Common myeloid progenitor, CD34-positive (primary cell): ENCODE measurements at regions not wholly inside any gene's neighbourhood (a gene's known extent, or its start where the extent isn't known, plus 50 kb on each side); places are given as distances from the start of the nearest gene placed in this dataset.
A peak's percentile ranks its signal among the peaks of the same experiment; 100 is the strongest.

ENCODE experiments used
- CTCF ChIA-PET: fragments of 350-600 bp; sonication (Branson Sonifier 250); formaldehyde crosslinking; loops from one replicate; lab custom pipeline; 2021; ENCODE audit warnings: antibody characterized with exemption; lab: Charles Lee
- POLR2A ChIA-PET: fragments of 350-600 bp; sonication (Branson Sonifier 250); formaldehyde crosslinking; loops from one replicate; lab custom pipeline; 2021; ENCODE audit warnings: antibody characterized with exemption; lab: Charles Lee
- DNase-seq, 3 donors: peaks; one replicate each; pipeline versions ENCODE4 v3.0.0 to v3.0.0-alpha.2; 2013
- H3K27ac ChIP-seq, 2 experiments: 1 replicate in 1 of 2; 2 replicates in 1 of 2; pipeline ENCODE4 v1.7.0; 2013; ENCODE audit warnings: inconsistent platforms in 2 of 2, low read length in 2 of 2, mild to moderate bottlenecking in 2 of 2, low read depth in 1 of 2, moderate library complexity in 1 of 2; ENCODE audit not compliant: severe bottlenecking in 2 of 2, insufficient read depth in 1 of 2, poor library complexity in 1 of 2
- H3K27me3 ChIP-seq, 5 experiments: replicated peaks in 2 of 5; 1 replicate in 3 of 5; 2 replicates in 2 of 5; pipeline versions ENCODE4 v1.6.1 to v1.7.0; 2013; ENCODE audit warnings: low read length in 4 of 5, mild to moderate bottlenecking in 2 of 5, moderate library complexity in 2 of 5, inconsistent platforms in 1 of 5; ENCODE audit not compliant: insufficient read depth in 5 of 5, control insufficient read depth in 4 of 5
- H3K36me3 ChIP-seq, 4 experiments: 1 replicate in 2 of 4; 2 replicates in 2 of 4; pipeline versions ENCODE4 v1.6.1 to v1.7.0; 2013; ENCODE audit warnings: low read length in 3 of 4, control low read depth in 1 of 4, mild to moderate bottlenecking in 1 of 4; ENCODE audit not compliant: control insufficient read depth in 4 of 4, insufficient read depth in 4 of 4
- H3K4me1 ChIP-seq, 4 experiments: 1 replicate in 3 of 4; 2 replicates in 1 of 4; pipeline versions ENCODE4 v1.6.1 to v1.7.1; 2013; ENCODE audit warnings: low read length in 3 of 4, mild to moderate bottlenecking in 3 of 4, control low read depth in 1 of 4, inconsistent platforms in 1 of 4, moderate library complexity in 1 of 4; ENCODE audit not compliant: control insufficient read depth in 4 of 4, insufficient read depth in 4 of 4; ENCODE audit errors: control extremely low read depth in 1 of 4
- H3K4me3 ChIP-seq, 7 experiments: 1 replicate in 4 of 7; 2 replicates in 3 of 7; pipeline versions ENCODE4 v1.5.1 to v1.7.0; 2013; ENCODE audit warnings: mild to moderate bottlenecking in 7 of 7, low read length in 6 of 7, moderate library complexity in 6 of 7, inconsistent platforms in 2 of 7, low read depth in 2 of 7, control low read depth in 1 of 7; ENCODE audit not compliant: insufficient read depth in 4 of 7, control insufficient read depth in 1 of 7; ENCODE audit errors: extremely low read depth in 1 of 7
- H3K9me3 ChIP-seq, 5 experiments: 1 replicate in 4 of 5; 2 replicates in 1 of 5; pipeline versions ENCODE4 v1.6.1 to v1.7.1; 2013; ENCODE audit warnings: low read length in 4 of 5, mild to moderate bottlenecking in 2 of 5, inconsistent platforms in 1 of 5, low read depth in 1 of 5, moderate library complexity in 1 of 5; ENCODE audit not compliant: control insufficient read depth in 4 of 5, insufficient read depth in 2 of 5; ENCODE audit errors: control extremely low read depth in 1 of 5
- WGBS: methylation state at CpG from one replicate; pipeline ENCODE4 v1.1.5; 2013; ENCODE audit not compliant: insufficient coverage; 5-methylcytosine and 5-hydroxymethylcytosine counted together

GRCh38 chr1:224493269-224493668 is 58.7 kb upstream of the WDR26 start:
- ChIA-PET CTCF (no interaction called here), POLR2A (no interaction called here)
- H3K4me3 ChIP-seq = no peak overlapping the region
- peaks cover 4 to 10% (median 10%) of the 10 kb centered on the region in 4 experiments for H3K4me1 ChIP-seq
- no peak overlapping the region for H3K27ac ChIP-seq
- no peaks in the 10 kb centered on the region for H3K27me3 ChIP-seq
- WGBS = 77% methylated on average over 3 of the region's 4 CpGs
- DNase-seq = no peak
- H3K9me3 ChIP-seq = no peaks in the 10 kb centered on the region
- H3K36me3 ChIP-seq = no peaks in the 10 kb centered on the region

- H3K27me3 ChIP-seq = no peaks in the 10 kb centered on the region
- H3K36me3 ChIP-seq = no peaks in the 10 kb centered on the region
- H3K27ac ChIP-seq = no peak overlapping the region
- DNase-seq = no peak
- ChIA-PET POLR2A (no interaction called here), CTCF (no interaction called here)
- no peak overlapping the region for H3K4me3 ChIP-seq
- 100% methylated on average over 1 of the region's 2 CpGs for WGBS
- peaks cover 4 to 21% (median 20%) of the 10 kb centered on the region in 4 experiments for H3K4me1 ChIP-seq
- no peaks in the 10 kb centered on the region for H3K9me3 ChIP-seq
Observed at GRCh38 chr1:224494343-224494742, 59.7 kb upstream of the WDR26 start.

- 92% methylated on average over 5 of the region's 5 CpGs for WGBS
- H3K4me1 ChIP-seq = peaks cover 4 to 32% (median 22%) of the 10 kb centered on the region in 4 experiments
- no peak overlapping the region for H3K27ac ChIP-seq
- H3K9me3 ChIP-seq = no peaks in the 10 kb centered on the region
- no peak for DNase-seq
- H3K27me3 ChIP-seq = no peaks in the 10 kb centered on the region
- no peak overlapping the region for H3K4me3 ChIP-seq
- CTCF ChIA-PET = interaction anchor here (2.0 kb wide), 1 partner anchor 17 kb away, joined by 5 read pairs; no protein-coding TSS in a partner anchor
- no peaks in the 10 kb centered on the region for H3K36me3 ChIP-seq
- POLR2A ChIA-PET = no interaction called here
Observed at GRCh38 chr1:224495866-224496265, 61.3 kb upstream of the WDR26 start.

GRCh38 chr1:224496826-224497225 is 62.2 kb upstream of the WDR26 start:
- no peaks in the 10 kb centered on the region for H3K36me3 ChIP-seq

GRCh38 chr1:224497714-224498573 is 63.3 kb upstream of the WDR26 start:
- no peaks in the 10 kb centered on the region for H3K36me3 ChIP-seq
- ChIA-PET CTCF (interaction anchor here (1.1 to 2.7 kb wide), 5 partner anchors 9 to 354 kb away, joined by 3 to 12 read pairs (median 5); no protein-coding TSS in a partner anchor), POLR2A (interaction anchor here (0.5 kb wide), 1 partner anchor 37 kb away, joined by 3 read pairs; no protein-coding TSS in a partner anchor)
- peak overlapping the region in 1 of 2 experiments; percentile 43 for H3K27ac ChIP-seq
- H3K4me1 ChIP-seq = peaks cover 4 to 50% (median 29%) of the 10 kb centered on the region in 4 experiments
- peak; percentile 56 to 91 (median 87) for DNase-seq
- no peaks in the 10 kb centered on the region for H3K27me3 ChIP-seq
- whole genome bisulfite sequencing = 10% methylated on average over 3 of the region's 3 CpGs
- peak overlapping the region in 3 of 7 experiments; percentile 29 to 41 (median 29) for H3K4me3 ChIP-seq
- H3K9me3 ChIP-seq = no peaks in the 10 kb centered on the region

More at GRCh38 chr1:224496826-224497225, 62.2 kb upstream of the WDR26 start:
- Histone ChIP-seq H3K27ac (no peak overlapping the region), H3K27me3 (no peaks in the 10 kb centered on the region), H3K4me3 (no peak overlapping the region), H3K9me3 (no peaks in the 10 kb centered on the region), H3K4me1 (peaks cover 4 to 39% (median 22%) of the 10 kb centered on the region in 4 experiments)
- ChIA-PET POLR2A (no interaction called here), CTCF (interaction anchor here (0.6 to 2.0 kb wide), 3 partner anchors 10 to 366 kb away, joined by 4 to 6 read pairs (median 5); no protein-coding TSS in a partner anchor)
- no CpG with 5 or more reads among the region's 1 CpG for WGBS
- DNase-seq = no peak

- ChIA-PET CTCF (interaction anchor here (1.1 to 2.7 kb wide), 6 partner anchors 9 to 353 kb away, joined by 3 to 12 read pairs (median 4); no protein-coding TSS in a partner anchor), POLR2A (no interaction called here)
- Histone ChIP-seq H3K27me3 (no peaks in the 10 kb centered on the region), H3K27ac (peak overlapping the region in 1 of 2 experiments; percentile 43), H3K9me3 (no peaks in the 10 kb centered on the region), H3K36me3 (no peaks in the 10 kb centered on the region), H3K4me1 (peaks cover 4 to 57% (median 37%) of the 10 kb centered on the region in 4 experiments), H3K4me3 (peak overlapping the region in 2 of 7 experiments; percentile 29 to 41)
- WGBS = 83% methylated on average over 10 of the region's 12 CpGs
- no peak for DNase-seq
Observed at GRCh38 chr1:224498574-224499170, 64.1 kb upstream of the WDR26 start.
